GM21526 (cell line): ENCODE measurements at regions not wholly inside any gene's neighbourhood (a gene's known extent, or its start where the extent isn't known, plus 50 kb on each side); places are given as distances from the start of the nearest gene placed in this dataset.
"Not testable (repeated sequence)": the region's sequence is repeated elsewhere in the genome, so short reads cannot be mapped to it uniquely, and the experiment has no call there.

Source experiments
- ATAC-seq: cut with Tn5 transposase; IDR thresholded peaks from one replicate; pipeline ENCODE4 v1.9.1; 2021; ENCODE audit warnings: moderate library complexity; ENCODE audit not compliant: unreplicated experiment, low FRiP score

GRCh38 chr5:122599000-122599399, 175.9 kb upstream of the SNX2 start:
- ATAC-seq = no peak

GRCh38 chr5:122600924-122601323, 174.0 kb upstream of the SNX2 start:
- no peak for ATAC-seq

GRCh38 chr5:122602700-122603099, 172.2 kb upstream of the SNX2 start:
- ATAC-seq = no peak

GRCh38 chr5:122605236-122605635, 169.6 kb upstream of the SNX2 start:
- no peak for ATAC-seq

- ATAC-seq = no peak
Measured at GRCh38 chr5:122607818-122608217, 167.1 kb upstream of the SNX2 start.

GRCh38 chr5:122608222-122608621, 166.7 kb upstream of the SNX2 start:
- no peak for ATAC-seq

- ATAC-seq = no peak
Measured at GRCh38 chr5:122611406-122611805, 163.5 kb upstream of the SNX2 start.

GRCh38 chr5:122612901-122613300, 162.0 kb upstream of the SNX2 start:
- no peak for ATAC-seq

- ATAC-seq = no peak
Measured at GRCh38 chr5:122615146-122615545, 159.7 kb upstream of the SNX2 start.

- no peak for ATAC-seq
Measured at GRCh38 chr5:122615832-122616231, 159.0 kb upstream of the SNX2 start.

GRCh38 chr5:122618046-122618445, 156.8 kb upstream of the SNX2 start:
- ATAC-seq = not testable (repeated sequence)

- not testable (repeated sequence) for ATAC-seq
Measured at GRCh38 chr5:122620768-122621167, 154.1 kb upstream of the SNX2 start.

- ATAC-seq = not testable (repeated sequence)
Measured at GRCh38 chr5:122628714-122629113, 146.2 kb upstream of the SNX2 start.

GRCh38 chr5:122629121-122629677, 145.7 kb upstream of the SNX2 start:
- no peak for ATAC-seq

- ATAC-seq = no peak
Measured at GRCh38 chr5:122638581-122638980, 136.3 kb upstream of the SNX2 start.

GRCh38 chr5:122639033-122639432, 135.8 kb upstream of the SNX2 start:
- ATAC-seq = no peak

- ATAC-seq = no peak
Measured at GRCh38 chr5:122639864-122640263, 135.0 kb upstream of the SNX2 start.

GRCh38 chr5:122649080-122649479, 125.8 kb upstream of the SNX2 start:
- no peak for ATAC-seq

- no peak for ATAC-seq
Measured at GRCh38 chr5:122653087-122654017, 121.5 kb upstream of the SNX2 start.

- no peak for ATAC-seq
Measured at GRCh38 chr5:122656160-122656559, 118.7 kb upstream of the SNX2 start.

GRCh38 chr5:122656577-122656976, 118.3 kb upstream of the SNX2 start:
- ATAC-seq = no peak
